ENCODE measurements at regions not wholly inside any gene's neighbourhood (a gene's known extent, or its start where the extent isn't known, plus 50 kb on each side); places are given as distances from the start of the nearest gene placed in this dataset.

DNA sequence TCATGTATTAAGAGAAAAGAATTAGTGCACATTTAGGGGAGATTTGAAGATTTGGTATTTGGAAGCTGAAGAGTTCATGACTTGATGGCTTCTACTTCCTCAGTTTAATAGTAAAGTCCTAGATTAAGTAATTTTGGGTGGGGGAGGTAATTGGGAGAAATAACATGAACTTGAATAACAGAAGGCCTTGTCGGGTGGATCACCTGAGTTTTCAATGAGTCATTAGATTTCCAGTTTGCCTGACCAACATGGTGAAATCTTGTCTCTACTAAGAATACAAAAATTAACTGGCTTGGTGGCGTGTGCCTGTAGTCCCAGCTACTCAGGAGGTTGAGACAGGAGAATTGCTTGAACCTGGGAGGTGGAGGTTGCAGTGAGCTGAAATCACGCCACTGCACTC is 181.0 kb downstream of the GJA1 start:
- Histone ChIP-seq H3K27ac (no peak overlapping the region), H3K79me2 (no peaks in the 10 kb centered on the region), H3K27me3 (ENCODE audit: control insufficient read depth, insufficient read depth, low read length) (no peaks in the 10 kb centered on the region), H3K4me3 (ENCODE audit: low read depth, low read length) (no peak overlapping the region), H3K9me3 (ENCODE audit: control insufficient read depth, low read length) (no peaks in the 10 kb centered on the region), H3K9ac (no peak overlapping the region), H3K36me3 (ENCODE audit: control insufficient read depth, insufficient read depth, low read length) (no peaks in the 10 kb centered on the region), H3K4me2 (ENCODE audit: low read length) (no peak overlapping the region), H3K4me1 (no peaks in the 10 kb centered on the region), H2AFZ (no peak overlapping the region)
- TF ChIP-seq, protein P1, sequence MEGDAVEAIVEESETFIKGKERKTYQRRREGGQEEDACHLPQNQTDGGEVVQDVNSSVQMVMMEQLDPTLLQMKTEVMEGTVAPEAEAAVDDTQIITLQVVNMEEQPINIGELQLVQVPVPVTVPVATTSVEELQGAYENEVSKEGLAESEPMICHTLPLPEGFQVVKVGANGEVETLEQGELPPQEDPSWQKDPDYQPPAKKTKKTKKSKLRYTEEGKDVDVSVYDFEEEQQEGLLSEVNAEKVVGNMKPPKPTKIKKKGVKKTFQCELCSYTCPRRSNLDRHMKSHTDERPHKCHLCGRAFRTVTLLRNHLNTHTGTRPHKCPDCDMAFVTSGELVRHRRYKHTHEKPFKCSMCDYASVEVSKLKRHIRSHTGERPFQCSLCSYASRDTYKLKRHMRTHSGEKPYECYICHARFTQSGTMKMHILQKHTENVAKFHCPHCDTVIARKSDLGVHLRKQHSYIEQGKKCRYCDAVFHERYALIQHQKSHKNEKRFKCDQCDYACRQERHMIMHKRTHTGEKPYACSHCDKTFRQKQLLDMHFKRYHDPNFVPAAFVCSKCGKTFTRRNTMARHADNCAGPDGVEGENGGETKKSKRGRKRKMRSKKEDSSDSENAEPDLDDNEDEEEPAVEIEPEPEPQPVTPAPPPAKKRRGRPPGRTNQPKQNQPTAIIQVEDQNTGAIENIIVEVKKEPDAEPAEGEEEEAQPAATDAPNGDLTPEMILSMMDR (IDR thresholded peaks at IDR 0.05) = no peak

DNA sequence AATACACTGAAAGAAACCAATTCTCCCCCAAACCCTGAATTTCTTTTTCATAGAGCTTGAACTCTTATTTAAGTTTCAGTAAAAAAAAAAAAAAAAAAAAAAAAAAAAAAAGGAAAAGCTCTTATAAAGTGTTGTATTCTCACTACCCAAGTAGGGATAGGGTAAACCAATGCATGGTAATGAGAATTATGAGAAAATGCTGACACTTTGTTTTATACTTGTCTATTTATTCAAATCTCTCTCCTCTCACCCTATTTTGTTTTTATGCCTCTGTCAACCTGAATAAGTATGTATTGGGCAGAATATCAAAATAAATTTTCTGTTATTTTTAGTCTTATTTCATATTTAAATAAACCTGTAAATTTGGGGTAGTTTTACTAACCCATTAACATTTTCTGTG is 181.9 kb downstream of the GJA1 start:
- Histone ChIP-seq H3K36me3 (ENCODE audit: control insufficient read depth, insufficient read depth, low read length) (no peaks in the 10 kb centered on the region), H3K79me2 (no peaks in the 10 kb centered on the region), H3K4me3 (ENCODE audit: low read depth, low read length) (no peak overlapping the region), H3K27ac (no peak overlapping the region), H3K9me3 (ENCODE audit: control insufficient read depth, low read length) (no peaks in the 10 kb centered on the region), H3K27me3 (ENCODE audit: control insufficient read depth, insufficient read depth, low read length) (no peaks in the 10 kb centered on the region), H3K9ac (no peak overlapping the region), H2AFZ (no peak overlapping the region), H3K4me2 (ENCODE audit: low read length) (no peak overlapping the region), H3K4me1 (no peaks in the 10 kb centered on the region)
- TF ChIP-seq, protein P1 (IDR thresholded peaks at IDR 0.05) = no peak

DNA sequence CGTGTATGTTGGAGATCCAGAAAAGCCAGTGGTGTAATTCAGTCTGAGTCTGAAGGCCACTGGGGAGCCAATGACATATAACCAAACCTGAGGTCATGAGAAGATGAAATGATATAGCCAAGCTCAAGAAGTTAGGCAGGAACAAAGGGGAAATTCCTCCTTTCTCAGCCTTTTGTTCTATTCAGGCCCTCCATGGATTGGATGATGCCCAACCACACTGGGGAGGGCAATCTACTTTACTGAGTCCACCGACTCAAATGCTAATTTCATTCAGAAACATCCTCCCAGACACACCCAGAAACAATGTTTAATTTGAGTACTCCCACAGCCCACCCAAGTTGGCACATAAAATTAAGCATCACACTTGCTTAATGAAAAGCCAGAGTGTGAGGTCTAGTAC is 183.6 kb downstream of the GJA1 start:
- TF ChIP-seq, protein P1 (IDR thresholded peaks at IDR 0.05) = no peak
- Histone ChIP-seq H2AFZ (no peak overlapping the region), H3K36me3 (ENCODE audit: control insufficient read depth, insufficient read depth, low read length) (no peaks in the 10 kb centered on the region), H3K27ac (no peak overlapping the region), H3K4me1 (no peaks in the 10 kb centered on the region), H3K9me3 (ENCODE audit: control insufficient read depth, low read length) (no peaks in the 10 kb centered on the region), H3K79me2 (no peaks in the 10 kb centered on the region), H3K9ac (no peak overlapping the region), H3K4me2 (ENCODE audit: low read length) (no peak overlapping the region), H3K27me3 (ENCODE audit: control insufficient read depth, insufficient read depth, low read length) (no peaks in the 10 kb centered on the region), H3K4me3 (ENCODE audit: low read depth, low read length) (no peak overlapping the region)

DNA sequence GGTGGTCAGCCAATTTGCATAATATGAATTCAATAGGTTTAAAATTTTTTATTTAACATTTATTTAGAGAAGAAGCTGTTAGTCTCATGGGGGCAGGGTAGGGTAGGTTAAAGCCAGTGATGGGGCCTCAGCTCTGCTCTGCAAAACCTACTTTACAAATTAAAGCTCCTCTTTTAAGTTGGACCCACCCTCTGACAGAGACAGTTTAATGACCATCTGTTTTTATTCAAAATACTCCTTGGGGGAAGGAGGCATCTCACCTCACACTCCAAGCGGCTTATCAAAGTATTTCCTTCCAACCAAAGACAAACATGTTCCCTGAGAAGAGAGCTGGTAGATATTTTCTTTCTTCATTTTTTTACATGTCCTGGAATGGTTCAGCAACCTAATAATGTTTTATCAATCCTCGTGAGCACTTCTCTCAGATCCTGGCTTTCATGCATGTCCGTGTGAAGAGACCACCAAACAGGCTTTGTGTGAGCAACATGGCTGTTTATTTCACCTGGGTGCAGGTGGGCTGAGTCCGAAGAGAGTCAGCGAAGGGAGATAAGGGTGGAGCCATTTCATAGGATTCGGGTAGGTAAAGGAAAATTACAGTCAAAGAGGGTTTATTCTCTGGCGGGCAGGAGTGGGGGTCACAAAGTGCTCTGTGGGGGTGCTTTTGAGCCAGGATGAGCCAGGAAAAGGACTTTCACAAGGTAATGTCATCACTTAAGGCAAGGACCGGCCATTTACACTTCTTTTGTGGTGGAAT is 184.7 kb downstream of the GJA1 start:
- Histone ChIP-seq H3K79me2 (no peaks in the 10 kb centered on the region), H3K4me2 (ENCODE audit: low read length) (no peak overlapping the region), H3K27me3 (ENCODE audit: control insufficient read depth, insufficient read depth, low read length) (no peaks in the 10 kb centered on the region), H3K36me3 (ENCODE audit: control insufficient read depth, insufficient read depth, low read length) (no peaks in the 10 kb centered on the region), H3K9me3 (ENCODE audit: control insufficient read depth, low read length) (no peaks in the 10 kb centered on the region), H3K4me1 (no peaks in the 10 kb centered on the region), H3K4me3 (ENCODE audit: low read depth, low read length) (no peak overlapping the region), H2AFZ (no peak overlapping the region), H3K27ac (no peak overlapping the region), H3K9ac (no peak overlapping the region)
- TF ChIP-seq, protein P1 (IDR thresholded peaks at IDR 0.05) = no peak

DNA sequence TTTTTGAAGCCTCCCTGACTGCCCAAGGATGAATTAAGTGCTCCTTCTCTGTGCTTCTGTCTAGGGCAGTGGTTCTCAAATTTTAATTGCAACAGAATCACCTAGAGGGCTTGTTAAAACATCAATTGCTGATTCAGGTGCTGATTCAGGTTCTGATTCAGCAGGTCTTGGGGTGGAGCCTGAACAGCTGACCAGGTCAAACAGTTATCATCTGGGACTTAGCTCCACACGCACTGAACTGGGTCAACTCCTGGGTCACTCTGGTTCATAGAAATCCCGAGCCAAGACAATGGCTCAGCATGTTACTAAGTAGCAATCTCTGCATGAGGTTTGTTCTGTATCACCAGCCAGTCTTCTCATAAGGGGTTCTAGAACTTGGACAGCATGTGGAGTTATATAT is 192.3 kb downstream of the GJA1 start:
- Histone ChIP-seq H3K79me2 (no peaks in the 10 kb centered on the region), H3K9ac (no peak overlapping the region), H3K4me3 (ENCODE audit: low read depth, low read length) (no peak overlapping the region), H2AFZ (no peak overlapping the region), H3K27ac (no peak overlapping the region), H3K9me3 (ENCODE audit: control insufficient read depth, low read length) (no peaks in the 10 kb centered on the region), H3K4me1 (peaks cover 16% of the 10 kb centered on the region), H3K4me2 (ENCODE audit: low read length) (peak overlapping the region; percentile 22), H3K36me3 (ENCODE audit: control insufficient read depth, insufficient read depth, low read length) (no peaks in the 10 kb centered on the region), H3K27me3 (ENCODE audit: control insufficient read depth, insufficient read depth, low read length) (no peaks in the 10 kb centered on the region)
- TF ChIP-seq, protein P1 (IDR thresholded peaks at IDR 0.05) = no peak

Measured in parathyroid adenoma (tissue), 2 donors.